Fibroblast of lung (primary cell): ENCODE measurements at regions not wholly inside any gene's neighbourhood (a gene's known extent, or its start where the extent isn't known, plus 50 kb on each side); places are given as distances from the start of the nearest gene placed in this dataset.

Experiments used
- DNase-seq, 2 donors: peaks; one replicate each; pipeline versions ENCODE4 v3.0.0 to v3.0.0-alpha.2; 2010; ENCODE audit warnings: low read depth in 2 of 2
- H2AFZ ChIP-seq: 2 replicates; pipeline ENCODE4 v1.5.1; 2012; ENCODE audit warnings: low read length, control low read depth, inconsistent platforms
- H3K27ac ChIP-seq: 2 replicates; pipeline ENCODE4 v1.5.1; 2011; ENCODE audit warnings: low read length, control low read depth; ENCODE audit not compliant: insufficient read depth
- H3K27me3 ChIP-seq: 2 replicates; pipeline ENCODE4 v1.5.1; 2011; ENCODE audit warnings: mild to moderate bottlenecking, low read length; ENCODE audit not compliant: control insufficient read depth, insufficient read depth
- H3K36me3 ChIP-seq: 2 replicates; pipeline ENCODE4 v1.5.1; 2011; ENCODE audit warnings: low read length; ENCODE audit not compliant: control insufficient read depth, insufficient read depth
- H3K4me1 ChIP-seq: 2 replicates; pipeline ENCODE4 v1.5.1; 2011; ENCODE audit warnings: low read length; ENCODE audit not compliant: control insufficient read depth, insufficient read depth; ENCODE audit errors: extremely low read depth
- H3K4me2 ChIP-seq: 2 replicates; pipeline ENCODE4 v1.5.1; 2011; ENCODE audit warnings: low read length, control low read depth; ENCODE audit not compliant: insufficient read depth; ENCODE audit errors: extremely low read depth
- H3K4me3 ChIP-seq, 4 experiments: fragments of 200-600 bp in 1 of 4; sonication (generic) in 1 of 4; replicated peaks in 1 of 4; 2 replicates each; pipeline ENCODE4 v1.5.1; 2011 to 2016; ENCODE audit warnings: low read length in 4 of 4, low read depth in 3 of 4, mild to moderate bottlenecking in 3 of 4, control low read depth in 2 of 4, inconsistent platforms in 1 of 4, mixed read lengths in 1 of 4; ENCODE audit not compliant: insufficient read depth in 1 of 4; ENCODE audit errors: control extremely low read depth in 1 of 4
- H3K79me2 ChIP-seq: 2 replicates; pipeline ENCODE4 v1.5.1; 2012; ENCODE audit warnings: mild to moderate bottlenecking, low read length, inconsistent platforms; ENCODE audit not compliant: control insufficient read depth, insufficient read depth
- H3K9ac ChIP-seq: 2 replicates; pipeline ENCODE4 v1.5.1; 2011; ENCODE audit warnings: mild to moderate bottlenecking, low read length, control low read depth; ENCODE audit not compliant: insufficient read depth
- H3K9me3 ChIP-seq: 2 replicates; pipeline ENCODE4 v1.5.1; 2012; ENCODE audit warnings: low read depth, low read length; ENCODE audit not compliant: control insufficient read depth, insufficient read depth
- H4K20me1 ChIP-seq: 2 replicates; pipeline ENCODE4 v1.5.1; 2011; ENCODE audit warnings: low read length; ENCODE audit not compliant: control insufficient read depth, insufficient read depth; ENCODE audit errors: extremely low read depth
- CTCF ChIP-seq, 2 donors: IDR thresholded peaks in 1 of 2; conservative IDR thresholded peaks in 1 of 2; 1 replicate in 1 of 2; 2 replicates in 1 of 2; pipeline ENCODE4 v1.5.1; 2011 to 2012; ENCODE audit warnings: low read length in 2 of 2, control low read depth in 1 of 2, inconsistent platforms in 1 of 2, low read depth in 1 of 2, mild to moderate bottlenecking in 1 of 2
- EZH2 ChIP-seq: IDR thresholded peaks from 2 replicates; pipeline ENCODE4 v1.5.1; 2012; ENCODE audit warnings: low read length, control low read depth, mild to moderate bottlenecking; ENCODE audit errors: missing control alignments

GRCh38 chr2:199115169-199115568 lies 342.6 kb downstream of the SATB2 start:
- no peaks in the 10 kb centered on the region for H3K4me1 ChIP-seq
- H3K27me3 ChIP-seq, result no peaks in the 10 kb centered on the region
- no peak overlapping the region for H3K9ac ChIP-seq
- no peaks in the 10 kb centered on the region for H3K79me2 ChIP-seq
- H3K27ac ChIP-seq, result no peak overlapping the region
- H3K4me3 ChIP-seq, result no peak overlapping the region
- no peaks in the 10 kb centered on the region for H3K9me3 ChIP-seq
- no peaks in the 10 kb centered on the region for H4K20me1 ChIP-seq
- H3K36me3 ChIP-seq, result no peaks in the 10 kb centered on the region
- TF ChIP-seq CTCF (conservative IDR thresholded peaks at IDR 0.05 in 1 of 2, IDR thresholded peaks at IDR 0.05 in 1 of 2; ENCODE audit: low read depth in 1 of 2, low read length in 2 of 2) (no peak), EZH2 (no peak)
- DNase-seq, result no peak
- no peak overlapping the region for H2AFZ ChIP-seq
- H3K4me2 ChIP-seq, result no peak overlapping the region

- no peak overlapping the region for H3K27ac ChIP-seq
- no peak overlapping the region for H2AFZ ChIP-seq
Observed at GRCh38 chr2:199113111-199113510, 344.6 kb downstream of the SATB2 start.

GRCh38 chr2:199111458-199111857 lies 346.3 kb downstream of the SATB2 start:
- no peak overlapping the region for H2AFZ ChIP-seq
- DNase-seq, result no peak
- no peak overlapping the region for H3K4me3 ChIP-seq
- H3K27me3 ChIP-seq, result no peaks in the 10 kb centered on the region
- no peaks in the 10 kb centered on the region for H4K20me1 ChIP-seq
- no peak overlapping the region for H3K9ac ChIP-seq
- H3K27ac ChIP-seq, result no peak overlapping the region
- no peaks in the 10 kb centered on the region for H3K4me1 ChIP-seq
- no peak overlapping the region for H3K4me2 ChIP-seq
- no peaks in the 10 kb centered on the region for H3K9me3 ChIP-seq
- H3K36me3 ChIP-seq, result no peaks in the 10 kb centered on the region
- TF ChIP-seq CTCF (conservative IDR thresholded peaks at IDR 0.05 in 1 of 2, IDR thresholded peaks at IDR 0.05 in 1 of 2; ENCODE audit: low read depth in 1 of 2, low read length in 2 of 2) (no peak), EZH2 (no peak)
- no peaks in the 10 kb centered on the region for H3K79me2 ChIP-seq

More at GRCh38 chr2:199113111-199113510, 344.6 kb downstream of the SATB2 start:
- no peak for DNase-seq
- Histone ChIP-seq H3K9ac (no peak overlapping the region), H3K79me2 (no peaks in the 10 kb centered on the region), H3K4me3 (no peak overlapping the region), H3K36me3 (no peaks in the 10 kb centered on the region), H3K4me1 (no peaks in the 10 kb centered on the region), H3K4me2 (no peak overlapping the region), H3K9me3 (no peaks in the 10 kb centered on the region), H4K20me1 (no peaks in the 10 kb centered on the region), H3K27me3 (no peaks in the 10 kb centered on the region)
- no peak for TF ChIP-seq EZH2
- no peak for TF ChIP-seq CTCF (conservative IDR thresholded peaks at IDR 0.05 in 1 of 2, IDR thresholded peaks at IDR 0.05 in 1 of 2; ENCODE audit: low read depth in 1 of 2, low read length in 2 of 2)
